Stimulated activated CD4-positive, alpha-beta T cell treated with anti-CD3 and anti-CD28 coated beads, Interleukin-1b, Interleukin-23, amount 100 ng/mL, for 1 hour (primary cell): ENCODE measurements at regions not wholly inside any gene's neighbourhood (a gene's known extent, or its start where the extent isn't known, plus 50 kb on each side); places are given as distances from the start of the nearest gene placed in this dataset.

Source experiments
- DNase-seq, 2 donors: peaks; one replicate each; pipeline ENCODE4 v3.0.0-alpha.2; 2020; ENCODE audit warnings: low read depth in 2 of 2

- DNase-seq, result no peak
These were observed 112.3 kb upstream of the TMEM18 start for GRCh38 chr2:789529-789928.

GRCh38 chr2:788227-789032, 111.2 kb upstream of the TMEM18 start:
- no peak for DNase-seq

- no peak for DNase-seq
These were observed 107.5 kb upstream of the TMEM18 start for GRCh38 chr2:784753-785152.

DNA sequence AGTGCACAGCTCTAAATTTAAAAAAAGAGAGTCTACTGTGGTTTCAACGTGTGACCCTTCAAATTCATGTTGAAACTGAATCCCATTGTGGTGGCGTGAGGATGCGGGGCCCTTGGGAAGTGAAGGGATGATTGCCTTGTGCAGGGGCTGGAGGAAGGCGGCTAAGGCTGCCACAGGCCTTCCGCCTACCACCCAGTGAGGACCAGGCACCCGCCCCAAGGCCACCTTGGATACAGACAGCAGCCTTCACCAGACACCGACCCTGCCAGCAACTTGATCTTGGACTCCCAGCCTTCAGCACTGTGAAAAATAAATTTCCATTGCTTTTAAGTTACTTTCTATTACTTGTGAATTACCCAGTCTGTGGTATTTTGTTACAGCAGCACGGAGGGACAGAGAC, 103.4 kb upstream of the TMEM18 start:
- DNase-seq, result no peak

DNA sequence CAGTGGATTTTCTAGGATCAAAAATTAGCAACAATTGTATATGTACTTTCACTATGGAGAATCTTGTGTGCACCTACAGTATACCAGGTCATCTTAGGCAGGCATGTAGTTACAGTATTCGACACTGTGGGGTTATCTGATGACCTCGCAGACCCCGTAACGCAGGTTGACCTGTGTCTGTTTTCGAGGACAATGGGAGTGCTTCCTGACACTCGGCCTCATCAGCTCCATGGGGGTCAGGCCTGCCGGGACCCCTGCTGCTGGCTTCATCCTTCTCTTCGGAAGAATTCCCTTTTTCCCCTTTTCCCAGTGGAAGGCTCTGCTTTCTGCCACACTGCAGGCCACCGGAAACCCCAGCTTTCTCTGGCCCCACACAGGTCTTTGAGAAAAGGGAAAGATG, 102.8 kb upstream of the TMEM18 start:
- DNase-seq, result no peak

- DNase-seq, result no peak
These were observed 101.6 kb upstream of the TMEM18 start for GRCh38 chr2:778731-779350.

DNA sequence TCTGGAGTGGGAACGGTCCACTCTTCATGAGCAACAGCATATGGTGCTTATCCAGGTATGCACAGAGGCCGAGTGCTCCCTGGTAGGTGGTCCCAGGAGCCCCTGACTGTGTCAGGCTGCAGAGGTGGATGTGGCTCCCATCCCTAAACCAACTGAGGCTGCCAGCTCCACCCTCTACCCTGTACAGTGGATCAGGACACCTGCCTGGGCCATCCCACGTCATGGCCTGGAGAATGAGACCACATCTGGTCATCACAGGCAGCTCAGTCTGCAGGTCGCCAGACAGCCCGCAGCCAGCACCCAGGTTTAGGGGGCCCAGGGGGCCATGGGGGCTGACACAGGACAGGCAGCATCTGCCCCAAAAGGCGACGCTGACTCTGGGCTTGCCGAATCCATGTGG, 100.3 kb upstream of the TMEM18 start:
- no peak for DNase-seq

DNA sequence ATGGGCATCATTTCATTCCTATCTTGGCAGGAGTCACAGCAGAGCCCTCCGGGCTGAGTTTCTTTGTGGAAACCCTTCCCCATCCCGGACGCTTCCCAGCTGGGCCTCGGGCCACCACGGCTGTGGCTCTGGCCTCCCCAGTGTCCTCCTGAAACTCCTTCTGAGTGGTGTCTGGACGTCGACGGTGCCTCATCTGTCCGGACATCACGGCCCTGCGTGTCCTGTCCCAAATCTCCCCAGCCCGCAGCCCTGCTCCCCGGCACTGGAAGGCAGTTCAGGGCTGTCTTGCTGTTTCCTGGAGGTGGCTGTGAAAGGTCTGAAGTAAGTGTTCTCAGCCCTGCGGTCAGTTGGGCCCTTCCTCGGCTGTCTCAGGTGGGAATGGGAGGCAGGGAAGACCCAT, 99.8 kb upstream of the TMEM18 start:
- no peak for DNase-seq

GRCh38 chr2:776487-776886, 99.3 kb upstream of the TMEM18 start:
- no peak for DNase-seq

GRCh38 chr2:776038-776437, 98.8 kb upstream of the TMEM18 start:
- DNase-seq, result no peak

DNA sequence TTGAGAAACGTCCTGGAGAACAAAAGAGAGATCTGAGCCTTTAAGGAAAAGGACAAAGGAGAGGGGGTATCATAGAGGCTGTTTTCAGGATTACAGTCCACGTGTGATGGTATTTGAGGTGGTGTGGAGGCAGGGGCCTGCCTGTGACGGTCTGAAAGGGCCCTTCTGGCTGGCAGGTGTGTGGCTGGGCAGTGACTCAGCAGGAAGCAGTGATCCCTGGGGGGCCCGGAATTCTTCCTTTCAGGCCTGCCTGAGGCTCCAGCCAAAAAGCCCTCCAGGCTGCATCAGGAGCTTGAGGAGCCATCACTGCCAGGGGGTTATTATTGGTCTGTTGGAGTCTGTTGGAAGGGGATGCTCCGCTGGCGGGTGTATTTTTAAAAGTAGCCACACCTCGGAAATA, 97.2 kb upstream of the TMEM18 start:
- no peak for DNase-seq

- no peak for DNase-seq
These were observed 96.3 kb upstream of the TMEM18 start for GRCh38 chr2:773256-774160.

DNA sequence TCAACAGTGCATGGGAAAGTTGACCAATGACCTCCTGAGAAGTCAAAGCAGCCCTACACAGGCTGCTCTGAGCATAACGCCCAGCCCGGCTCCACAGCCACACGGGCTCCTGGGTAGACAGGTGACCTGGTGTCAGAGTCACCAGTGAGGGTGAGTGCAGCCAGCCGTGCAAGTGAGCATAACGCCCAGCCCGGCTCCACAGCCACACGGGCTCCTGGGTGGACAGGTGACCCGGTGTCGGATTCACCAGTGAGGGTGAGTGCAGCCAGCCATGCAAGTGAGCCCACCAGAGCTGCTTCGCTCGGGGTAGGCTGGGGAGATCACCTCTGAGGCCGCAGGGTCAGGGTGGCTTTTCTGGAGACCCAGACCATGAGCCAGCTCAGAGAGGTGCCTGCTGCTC, 94.3 kb upstream of the TMEM18 start:
- no peak for DNase-seq

- no peak for DNase-seq
These were observed 93.6 kb upstream of the TMEM18 start for GRCh38 chr2:770776-771175.

DNA sequence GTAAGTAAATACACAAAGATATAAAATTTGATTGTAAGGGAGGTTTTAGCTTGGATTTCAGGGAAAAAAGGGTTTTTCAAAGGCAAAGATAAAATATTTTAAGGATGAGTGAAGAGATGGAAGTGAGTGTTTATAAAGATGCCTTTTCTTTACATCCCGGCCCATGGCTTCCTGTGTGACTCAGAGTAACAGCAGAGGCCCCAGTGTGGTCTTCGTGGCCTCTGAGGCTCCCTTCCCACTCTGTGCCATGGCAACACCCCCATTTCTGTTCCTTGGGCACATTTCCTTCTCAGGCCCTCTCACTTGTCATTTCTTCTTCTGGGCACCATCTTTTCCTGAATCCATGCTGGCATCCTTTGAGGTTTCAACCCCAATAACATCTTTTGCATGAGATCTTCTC, 92.6 kb upstream of the TMEM18 start:
- DNase-seq, result no peak

GRCh38 chr2:768451-768850, 91.2 kb upstream of the TMEM18 start:
- DNase-seq, result no peak

DNA sequence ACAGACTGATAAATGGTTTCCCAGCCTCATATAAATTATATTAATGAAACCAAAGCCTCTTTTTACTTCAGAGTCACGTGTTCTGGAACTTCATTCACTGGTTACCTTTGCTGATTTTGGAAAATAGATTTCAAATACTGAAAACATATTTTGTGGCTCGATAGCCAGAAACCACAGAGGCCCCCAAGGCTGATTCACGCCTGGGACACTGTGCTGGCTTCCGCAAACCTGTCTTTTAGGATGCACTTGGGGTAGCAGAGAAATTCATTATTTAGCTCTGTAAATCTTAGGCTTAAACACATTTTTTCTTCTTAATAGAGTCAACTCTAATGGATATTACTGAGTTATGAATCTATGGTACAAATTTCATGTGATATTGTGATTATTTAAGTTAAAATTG, 90.7 kb upstream of the TMEM18 start:
- no peak for DNase-seq

DNA sequence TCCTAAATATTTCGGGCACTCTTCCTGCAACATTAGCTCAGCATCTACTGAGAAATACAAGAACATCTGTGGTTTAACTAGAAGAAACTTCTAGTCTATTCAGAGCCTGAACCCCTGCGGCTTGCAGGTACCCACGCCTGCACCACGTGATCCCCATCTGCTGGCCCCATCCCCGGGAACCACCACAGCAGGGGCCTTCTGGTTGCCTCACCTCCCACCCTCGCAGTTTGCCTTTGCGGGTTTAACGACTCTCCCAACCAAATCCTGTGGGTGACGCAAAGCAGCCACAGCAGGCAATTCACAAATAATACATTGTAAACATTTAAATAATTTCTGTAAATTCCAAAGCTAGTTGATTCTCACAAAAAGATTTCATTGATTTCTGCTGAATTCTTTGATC, 90.2 kb upstream of the TMEM18 start:
- no peak for DNase-seq

GRCh38 chr2:766255-766654, 89.0 kb upstream of the TMEM18 start:
- no peak for DNase-seq

DNA sequence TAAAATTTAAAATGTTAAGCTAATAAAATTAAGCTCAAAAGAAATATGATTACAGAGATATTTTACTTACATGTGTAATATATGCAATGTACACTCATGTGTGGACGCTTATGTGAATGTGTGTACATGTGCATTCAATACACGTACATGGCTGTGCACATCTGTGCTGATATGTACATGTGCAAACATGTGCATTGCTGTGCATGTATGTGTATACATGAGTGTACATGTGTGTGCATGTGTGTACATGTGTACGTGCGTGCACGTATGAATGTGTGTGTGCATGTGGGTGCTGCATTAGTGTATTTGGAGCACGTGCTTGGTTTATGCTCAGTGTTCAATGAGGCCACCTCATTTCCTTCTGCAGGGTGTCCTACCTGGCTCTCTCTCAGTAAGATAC, 88.2 kb upstream of the TMEM18 start:
- DNase-seq, result no peak

GRCh38 chr2:763766-764525, 86.7 kb upstream of the TMEM18 start:
- no peak for DNase-seq

- DNase-seq, result no peak
These were observed 85.4 kb upstream of the TMEM18 start for GRCh38 chr2:762646-763045.
